ENCODE measurements at regions not wholly inside any gene's neighbourhood (a gene's known extent, or its start where the extent isn't known, plus 50 kb on each side); places are given as distances from the start of the nearest gene placed in this dataset.

DNA sequence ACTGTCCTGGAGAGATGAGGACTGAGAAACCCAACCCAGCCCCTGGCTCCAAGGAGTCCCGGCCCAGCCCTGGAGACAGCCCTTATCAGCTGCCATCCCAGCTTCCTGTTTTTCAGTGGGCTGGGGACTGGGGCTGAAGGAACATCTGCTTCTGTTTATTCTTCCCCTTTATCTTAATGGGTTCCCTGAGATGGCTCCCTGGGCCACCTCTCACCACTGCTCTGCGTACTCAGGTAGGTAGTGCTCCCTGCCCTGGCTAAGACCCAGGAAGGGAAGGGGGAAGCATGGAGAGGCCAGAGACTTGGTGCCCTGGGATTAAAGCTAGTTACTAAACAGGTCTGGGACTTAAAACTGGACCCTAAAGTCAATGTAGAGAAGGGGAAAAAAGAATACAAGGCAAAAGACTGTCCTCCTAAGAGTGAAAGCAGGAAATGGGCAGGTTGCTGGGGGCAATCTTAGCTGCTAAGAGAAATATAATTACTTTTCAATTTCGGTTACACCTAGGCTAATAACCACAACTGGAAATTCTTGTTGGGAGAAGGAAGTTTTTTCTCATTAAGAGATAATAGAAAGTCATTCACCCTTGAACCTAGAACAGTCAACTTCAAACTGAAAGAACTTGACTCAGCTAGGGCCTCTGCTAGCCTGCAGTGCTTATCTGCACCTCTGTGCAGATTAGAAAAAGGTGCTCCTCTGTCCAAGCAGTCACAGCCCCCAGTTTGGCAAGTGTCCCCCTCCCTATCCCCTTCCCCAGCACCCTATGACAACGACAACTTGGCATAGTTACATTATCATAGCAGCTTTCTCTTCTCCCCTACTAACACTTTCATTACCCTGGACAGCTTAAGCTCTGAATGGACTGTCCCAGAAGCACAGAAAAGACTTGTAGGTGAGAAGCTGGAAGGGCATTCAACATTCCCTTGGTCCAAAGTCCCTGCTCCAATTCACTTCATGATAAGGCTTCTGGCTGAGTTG is 65.6 kb upstream of the KDM7A start:
- TF ChIP-seq, protein P1, sequence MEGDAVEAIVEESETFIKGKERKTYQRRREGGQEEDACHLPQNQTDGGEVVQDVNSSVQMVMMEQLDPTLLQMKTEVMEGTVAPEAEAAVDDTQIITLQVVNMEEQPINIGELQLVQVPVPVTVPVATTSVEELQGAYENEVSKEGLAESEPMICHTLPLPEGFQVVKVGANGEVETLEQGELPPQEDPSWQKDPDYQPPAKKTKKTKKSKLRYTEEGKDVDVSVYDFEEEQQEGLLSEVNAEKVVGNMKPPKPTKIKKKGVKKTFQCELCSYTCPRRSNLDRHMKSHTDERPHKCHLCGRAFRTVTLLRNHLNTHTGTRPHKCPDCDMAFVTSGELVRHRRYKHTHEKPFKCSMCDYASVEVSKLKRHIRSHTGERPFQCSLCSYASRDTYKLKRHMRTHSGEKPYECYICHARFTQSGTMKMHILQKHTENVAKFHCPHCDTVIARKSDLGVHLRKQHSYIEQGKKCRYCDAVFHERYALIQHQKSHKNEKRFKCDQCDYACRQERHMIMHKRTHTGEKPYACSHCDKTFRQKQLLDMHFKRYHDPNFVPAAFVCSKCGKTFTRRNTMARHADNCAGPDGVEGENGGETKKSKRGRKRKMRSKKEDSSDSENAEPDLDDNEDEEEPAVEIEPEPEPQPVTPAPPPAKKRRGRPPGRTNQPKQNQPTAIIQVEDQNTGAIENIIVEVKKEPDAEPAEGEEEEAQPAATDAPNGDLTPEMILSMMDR (IDR thresholded peaks at IDR 0.05): no peak
- TF ChIP-seq POLR2A (IDR thresholded peaks at IDR 0.05): no peak
- TF ChIP-seq EP300 (IDR thresholded peaks at IDR 0.05): no peak

Data from ovary (tissue), 3 donors.